HepG2 (cell line): ENCODE measurements at regions not wholly inside any gene's neighbourhood (a gene's known extent, or its start where the extent isn't known, plus 50 kb on each side); places are given as distances from the start of the nearest gene placed in this dataset.

ENCODE experiments used
- DPF2 ChIP-seq: sonication (generic); formaldehyde crosslinking; IDR thresholded peaks from 2 replicates; pipeline ENCODE4 v1.4.0; 2020; ENCODE audit warnings: mild to moderate bottlenecking, low read depth, missing genetic modification reagents, borderline replicate concordance
- KMT2A ChIP-seq: sonication (generic); formaldehyde crosslinking; IDR thresholded peaks from 2 replicates; pipeline ENCODE4 v1.4.0; 2020; ENCODE audit warnings: missing genetic modification reagents
- SP1 ChIP-seq, 2 experiments: fragments of 450-650 bp in 1 of 2; sonication (generic) in 1 of 2; formaldehyde crosslinking in 1 of 2; IDR thresholded peaks; 2 replicates each; pipeline versions ENCODE4 v1.4.0 to v1.6.1; 2016 to 2020; ENCODE audit warnings: missing genetic modification reagents in 1 of 2
- ZNF740 ChIP-seq: sonication (generic); formaldehyde crosslinking; IDR thresholded peaks from 2 replicates; pipeline ENCODE4 v1.4.0; 2020; ENCODE audit warnings: missing genetic modification reagents
- TF ChIP-seq, protein P1 (sequence below), 2 experiments: sonication (generic) in 1 of 2; formaldehyde crosslinking in 1 of 2; IDR thresholded peaks; 2 replicates each; pipeline versions ENCODE4 v1.6.1 to v1.9.0; 2014 to 2022; ENCODE audit warnings: antibody characterized with exemption in 1 of 2, borderline replicate concordance in 1 of 2, inconsistent platforms in 1 of 2, low read depth in 1 of 2, missing genetic modification reagents in 1 of 2
- TF ChIP-seq, protein P2 (sequence below): sonication (generic); formaldehyde crosslinking; IDR thresholded peaks from 2 replicates; pipeline ENCODE4 v1.5.0; 2020; ENCODE audit warnings: mild to moderate bottlenecking, missing genetic modification reagents, moderate library complexity

DNA sequence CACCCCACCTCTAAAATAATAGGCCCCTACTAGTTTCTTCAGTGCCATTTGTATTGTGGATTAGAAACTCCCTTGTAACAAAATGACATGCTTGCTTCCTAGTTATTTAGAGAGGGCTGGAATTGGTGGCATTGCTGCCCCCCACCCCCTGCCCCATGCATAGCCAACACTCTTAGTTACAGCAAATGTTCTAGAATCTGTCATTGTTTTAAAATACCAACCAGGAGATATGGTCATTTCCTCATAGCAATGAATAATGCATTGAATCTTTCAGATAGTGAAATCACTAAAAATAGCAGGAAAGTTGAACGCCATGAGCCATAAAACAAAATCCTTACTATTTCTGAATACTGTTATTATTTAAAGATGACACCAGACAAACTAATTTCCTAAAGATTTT lies 292.5 kb downstream of the ARPP21 start:
- TF ChIP-seq DPF2 (CRISPR knock-in tag) (no peak), SP1 (IDR thresholded peaks at IDR 0.05) (no peak), SP1 (CRISPR knock-in tag; IDR thresholded peaks at IDR 0.05) (no peak), ZNF740 (no peak), KMT2A (CRISPR knock-in tag) (no peak)
- TF ChIP-seq, protein P1, sequence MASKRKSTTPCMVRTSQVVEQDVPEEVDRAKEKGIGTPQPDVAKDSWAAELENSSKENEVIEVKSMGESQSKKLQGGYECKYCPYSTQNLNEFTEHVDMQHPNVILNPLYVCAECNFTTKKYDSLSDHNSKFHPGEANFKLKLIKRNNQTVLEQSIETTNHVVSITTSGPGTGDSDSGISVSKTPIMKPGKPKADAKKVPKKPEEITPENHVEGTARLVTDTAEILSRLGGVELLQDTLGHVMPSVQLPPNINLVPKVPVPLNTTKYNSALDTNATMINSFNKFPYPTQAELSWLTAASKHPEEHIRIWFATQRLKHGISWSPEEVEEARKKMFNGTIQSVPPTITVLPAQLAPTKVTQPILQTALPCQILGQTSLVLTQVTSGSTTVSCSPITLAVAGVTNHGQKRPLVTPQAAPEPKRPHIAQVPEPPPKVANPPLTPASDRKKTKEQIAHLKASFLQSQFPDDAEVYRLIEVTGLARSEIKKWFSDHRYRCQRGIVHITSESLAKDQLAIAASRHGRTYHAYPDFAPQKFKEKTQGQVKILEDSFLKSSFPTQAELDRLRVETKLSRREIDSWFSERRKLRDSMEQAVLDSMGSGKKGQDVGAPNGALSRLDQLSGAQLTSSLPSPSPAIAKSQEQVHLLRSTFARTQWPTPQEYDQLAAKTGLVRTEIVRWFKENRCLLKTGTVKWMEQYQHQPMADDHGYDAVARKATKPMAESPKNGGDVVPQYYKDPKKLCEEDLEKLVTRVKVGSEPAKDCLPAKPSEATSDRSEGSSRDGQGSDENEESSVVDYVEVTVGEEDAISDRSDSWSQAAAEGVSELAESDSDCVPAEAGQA (IDR thresholded peaks at IDR 0.05; ENCODE audit: low read depth): no peak
- TF ChIP-seq, protein P1 (CRISPR knock-in tag; IDR thresholded peaks at IDR 0.05; ENCODE audit: borderline replicate concordance): no peak
- TF ChIP-seq, protein P2, sequence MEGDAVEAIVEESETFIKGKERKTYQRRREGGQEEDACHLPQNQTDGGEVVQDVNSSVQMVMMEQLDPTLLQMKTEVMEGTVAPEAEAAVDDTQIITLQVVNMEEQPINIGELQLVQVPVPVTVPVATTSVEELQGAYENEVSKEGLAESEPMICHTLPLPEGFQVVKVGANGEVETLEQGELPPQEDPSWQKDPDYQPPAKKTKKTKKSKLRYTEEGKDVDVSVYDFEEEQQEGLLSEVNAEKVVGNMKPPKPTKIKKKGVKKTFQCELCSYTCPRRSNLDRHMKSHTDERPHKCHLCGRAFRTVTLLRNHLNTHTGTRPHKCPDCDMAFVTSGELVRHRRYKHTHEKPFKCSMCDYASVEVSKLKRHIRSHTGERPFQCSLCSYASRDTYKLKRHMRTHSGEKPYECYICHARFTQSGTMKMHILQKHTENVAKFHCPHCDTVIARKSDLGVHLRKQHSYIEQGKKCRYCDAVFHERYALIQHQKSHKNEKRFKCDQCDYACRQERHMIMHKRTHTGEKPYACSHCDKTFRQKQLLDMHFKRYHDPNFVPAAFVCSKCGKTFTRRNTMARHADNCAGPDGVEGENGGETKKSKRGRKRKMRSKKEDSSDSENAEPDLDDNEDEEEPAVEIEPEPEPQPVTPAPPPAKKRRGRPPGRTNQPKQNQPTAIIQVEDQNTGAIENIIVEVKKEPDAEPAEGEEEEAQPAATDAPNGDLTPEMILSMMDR (CRISPR knock-in tag): no peak
